GM12891 (cell line): ENCODE measurements at regions not wholly inside any gene's neighbourhood (a gene's known extent, or its start where the extent isn't known, plus 50 kb on each side); places are given as distances from the start of the nearest gene placed in this dataset.

Experiments
- POLR2A ChIP-seq: IDR thresholded peaks from 2 replicates; pipeline ENCODE4 v1.6.1; 2011; ENCODE audit warnings: low read depth, low read length, control low read depth
- TAF1 ChIP-seq: IDR thresholded peaks from 2 replicates; pipeline ENCODE4 v1.6.1; 2011; ENCODE audit warnings: low read depth, low read length, control low read depth

GRCh38 chr13:33490461-33491327 is 205.1 kb upstream of the STARD13 start:
- no peak for TF ChIP-seq POLR2A
- no peak for TF ChIP-seq TAF1
